Peyer's patch (tissue), 4 donors: ENCODE measurements at regions not wholly inside any gene's neighbourhood (a gene's known extent, or its start where the extent isn't known, plus 50 kb on each side); places are given as distances from the start of the nearest gene placed in this dataset.

ENCODE experiments used
- DNase-seq, 3 donors: peaks; one replicate each; pipeline ENCODE4 v3.0.0-alpha.2; 2017 to 2019
- H3K27ac ChIP-seq, 4 donors: fragments of 200-600 bp; sonication (generic); one replicate each; pipeline ENCODE4 v1.5.1; 2016 to 2019
- H3K27me3 ChIP-seq, 2 donors: fragments of 200-600 bp; sonication (generic); one replicate each; pipeline ENCODE4 v1.5.1; 2019
- H3K36me3 ChIP-seq, 3 donors: fragments of 200-600 bp; sonication (generic); one replicate each; pipeline ENCODE4 v1.5.1; 2016 to 2019
- H3K4me1 ChIP-seq, 4 donors: fragments of 200-600 bp; sonication (generic); one replicate each; pipeline ENCODE4 v1.5.1; 2016 to 2019
- H3K4me3 ChIP-seq, 4 donors: fragments of 200-600 bp; sonication (generic); 1 replicate in 3 of 4; 2 replicates in 1 of 4; pipeline ENCODE4 v1.5.1; 2016 to 2019; ENCODE audit warnings: mild to moderate bottlenecking in 1 of 4
- H3K9me3 ChIP-seq, 4 donors: fragments of 200-600 bp; sonication (generic); one replicate each; pipeline ENCODE4 v1.5.1; 2016 to 2019; ENCODE audit warnings: mild to moderate bottlenecking in 1 of 4
- CTCF ChIP-seq, 6 experiments: fragments of 450-650 bp in 4 of 6; fragments of 200-600 bp in 2 of 6; sonication (generic) in 1 of 6; IDR thresholded peaks; one replicate each; pipeline ENCODE4 v1.5.1; 2017 to 2019; ENCODE audit warnings: antibody characterized with exemption in 6 of 6, mild to moderate bottlenecking in 3 of 6, moderate library complexity in 1 of 6
- POLR2A ChIP-seq, 2 donors: fragments of 450-650 bp; IDR thresholded peaks; one replicate each; pipeline ENCODE4 v1.5.1; 2017; ENCODE audit warnings: antibody characterized with exemption in 2 of 2, mild to moderate bottlenecking in 2 of 2, moderate library complexity in 2 of 2

- no peak for DNase-seq
- peaks cover 0 to 16% (median 0%) of the 10 kb centered on the region in 4 donors for H3K4me1 ChIP-seq
- H3K27me3 ChIP-seq = no peaks in the 10 kb centered on the region
- H3K36me3 ChIP-seq = no peaks in the 10 kb centered on the region
- H3K4me3 ChIP-seq = no peak overlapping the region
- H3K9me3 ChIP-seq = no peaks in the 10 kb centered on the region
- H3K27ac ChIP-seq = peak overlapping the region in 2 of 4 donors; percentile 13 to 49
- TF ChIP-seq POLR2A (IDR thresholded peaks at IDR 0.05) = no peak
- TF ChIP-seq CTCF (IDR thresholded peaks at IDR 0.05) = no peak
These were observed 107.6 kb upstream of the COL5A1 start for GRCh38 chr9:134533850-134534588.

DNA sequence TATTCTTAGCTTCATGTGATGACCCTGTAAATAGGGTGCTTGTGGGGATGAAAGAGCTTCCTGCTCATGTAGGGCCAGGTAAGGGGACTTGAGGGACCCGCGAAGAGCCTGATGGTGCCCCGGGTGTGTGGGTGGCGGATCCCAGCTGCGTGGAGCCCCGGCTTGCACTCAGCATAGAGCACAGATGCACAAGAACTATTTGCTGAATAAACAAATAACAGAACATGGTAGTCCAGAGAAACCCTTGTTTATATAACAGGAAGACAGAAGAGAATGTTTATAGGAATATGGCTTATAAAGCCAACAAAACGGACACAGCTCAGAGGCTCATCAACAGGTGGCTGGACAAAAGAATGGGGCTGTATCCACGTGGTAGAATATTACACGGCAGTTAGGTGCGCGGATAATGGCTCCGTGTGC is 106.9 kb upstream of the COL5A1 start:
- Histone ChIP-seq H3K27ac (peak overlapping the region in 2 of 4 donors; percentile 13 to 49), H3K36me3 (no peaks in the 10 kb centered on the region)
- DNase-seq = peak in 1 of 3 donors; percentile 39

DNA sequence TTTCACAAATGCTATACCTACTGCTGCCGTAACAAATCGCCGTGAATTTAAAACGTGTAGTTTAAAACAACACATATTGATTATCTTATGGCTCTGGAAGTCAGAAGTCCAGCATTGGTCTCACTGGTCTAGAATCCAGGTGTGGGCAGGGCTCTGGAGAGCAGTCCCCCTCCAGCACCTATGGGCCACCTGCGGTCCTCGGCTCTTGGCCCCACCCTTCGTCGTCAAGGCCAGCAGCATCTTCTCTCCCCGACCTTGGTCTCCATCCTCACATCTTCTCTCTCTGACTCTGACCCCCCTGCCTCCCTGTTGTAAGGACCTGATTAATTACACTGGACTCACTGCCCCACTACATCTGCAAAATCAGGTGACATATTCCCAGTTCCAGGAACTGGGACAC is 106.4 kb upstream of the COL5A1 start:
- TF ChIP-seq CTCF (IDR thresholded peaks at IDR 0.05) = no peak
- TF ChIP-seq POLR2A (IDR thresholded peaks at IDR 0.05) = no peak
- peaks cover 0 to 16% (median 0%) of the 10 kb centered on the region in 4 donors for H3K4me1 ChIP-seq
- no peaks in the 10 kb centered on the region for H3K36me3 ChIP-seq
- no peak overlapping the region for H3K27ac ChIP-seq
- no peaks in the 10 kb centered on the region for H3K9me3 ChIP-seq
- H3K4me3 ChIP-seq = no peak overlapping the region
- DNase-seq = no peak
- no peaks in the 10 kb centered on the region for H3K27me3 ChIP-seq

More for the DNA sequence above, 106.9 kb upstream of the COL5A1 start:
- H3K4me3 ChIP-seq = no peak overlapping the region
- no peak for TF ChIP-seq CTCF (IDR thresholded peaks at IDR 0.05)
- TF ChIP-seq POLR2A (IDR thresholded peaks at IDR 0.05) = no peak
- no peaks in the 10 kb centered on the region for H3K9me3 ChIP-seq
- H3K4me1 ChIP-seq = peaks cover 0 to 16% (median 0%) of the 10 kb centered on the region in 4 donors
- H3K27me3 ChIP-seq = no peaks in the 10 kb centered on the region

- peaks cover 0 to 16% (median 0%) of the 10 kb centered on the region in 4 donors for H3K4me1 ChIP-seq
- no peaks in the 10 kb centered on the region for H3K27me3 ChIP-seq
- TF ChIP-seq POLR2A (IDR thresholded peaks at IDR 0.05) = no peak
- no peak for TF ChIP-seq CTCF (IDR thresholded peaks at IDR 0.05)
- H3K4me3 ChIP-seq = no peak overlapping the region
- DNase-seq = peak in 1 of 3 donors; percentile 48
- no peaks in the 10 kb centered on the region for H3K9me3 ChIP-seq
- no peak overlapping the region for H3K27ac ChIP-seq
- no peaks in the 10 kb centered on the region for H3K36me3 ChIP-seq
These were observed 105.3 kb upstream of the COL5A1 start for GRCh38 chr9:134536101-134536900.

GRCh38 chr9:134536931-134537330 is 104.7 kb upstream of the COL5A1 start:
- no peaks in the 10 kb centered on the region for H3K36me3 ChIP-seq
- H3K9me3 ChIP-seq = no peaks in the 10 kb centered on the region
- no peak overlapping the region for H3K4me3 ChIP-seq
- no peak overlapping the region for H3K27ac ChIP-seq
- H3K27me3 ChIP-seq = no peaks in the 10 kb centered on the region
- H3K4me1 ChIP-seq = peaks cover 0 to 16% (median 0%) of the 10 kb centered on the region in 4 donors
- peak in 1 of 3 donors; percentile 41 for DNase-seq
- TF ChIP-seq CTCF (IDR thresholded peaks at IDR 0.05) (no peak), POLR2A (IDR thresholded peaks at IDR 0.05) (no peak)
